ENCODE measurements at regions not wholly inside any gene's neighbourhood (a gene's known extent, or its start where the extent isn't known, plus 50 kb on each side); places are given as distances from the start of the nearest gene placed in this dataset.

- H3K36me3 Mint-ChIP-seq (ENCODE audit: insufficient read depth, unreplicated experiment): no peaks in the 10 kb centered on the region
- peaks cover 25% of the 10 kb centered on the region for H3K27me3 Mint-ChIP-seq (ENCODE audit: unreplicated experiment)
- CTCF ChIA-PET: no interaction called here
- H3K4me1 Mint-ChIP-seq (ENCODE audit: low read depth, unreplicated experiment): no peaks in the 10 kb centered on the region
- no peak for DNase-seq
- H3K9me3 Mint-ChIP-seq (ENCODE audit: low read depth, unreplicated experiment): no peaks in the 10 kb centered on the region
- no peak overlapping the region for H3K27ac Mint-ChIP-seq (ENCODE audit: unreplicated experiment)
- no peak for TF ChIP-seq CTCF (IDR thresholded peaks at IDR 0.05; ENCODE audit: unreplicated experiment)
- no peak overlapping the region for H3K4me3 Mint-ChIP-seq (ENCODE audit: low read depth, unreplicated experiment)
- no TSS peak for BruUV-seq (replicated peaks)
- intact Hi-C loops (cut with micrococcal nuclease; ENCODE audit: unreplicated experiment): no loop called here
Observed at GRCh38 chr2:120472891-120473309, 127.0 kb downstream of the INHBB start.

GRCh38 chr2:120473522-120474271 is 127.8 kb downstream of the INHBB start:
- Mint-ChIP-seq H3K4me3 (ENCODE audit: low read depth, unreplicated experiment) (no peak overlapping the region), H3K4me1 (ENCODE audit: low read depth, unreplicated experiment) (no peaks in the 10 kb centered on the region), H3K36me3 (ENCODE audit: insufficient read depth, unreplicated experiment) (no peaks in the 10 kb centered on the region), H3K27me3 (ENCODE audit: unreplicated experiment) (peaks cover 29% of the 10 kb centered on the region), H3K9me3 (ENCODE audit: low read depth, unreplicated experiment) (no peaks in the 10 kb centered on the region), H3K27ac (ENCODE audit: unreplicated experiment) (no peak overlapping the region)
- no peak for TF ChIP-seq CTCF (IDR thresholded peaks at IDR 0.05; ENCODE audit: unreplicated experiment)
- DNase-seq: no peak
- CTCF ChIA-PET: no interaction called here
- intact Hi-C loops (cut with micrococcal nuclease; ENCODE audit: unreplicated experiment): no loop called here
- no TSS peak for BruUV-seq (replicated peaks)

GRCh38 chr2:120474486-120474885 is 128.6 kb downstream of the INHBB start:
- Mint-ChIP-seq H3K27me3 (ENCODE audit: unreplicated experiment) (peaks cover 29% of the 10 kb centered on the region), H3K36me3 (ENCODE audit: insufficient read depth, unreplicated experiment) (no peaks in the 10 kb centered on the region), H3K27ac (ENCODE audit: unreplicated experiment) (no peak overlapping the region), H3K4me1 (ENCODE audit: low read depth, unreplicated experiment) (no peaks in the 10 kb centered on the region), H3K4me3 (ENCODE audit: low read depth, unreplicated experiment) (no peak overlapping the region), H3K9me3 (ENCODE audit: low read depth, unreplicated experiment) (no peaks in the 10 kb centered on the region)
- TF ChIP-seq CTCF (IDR thresholded peaks at IDR 0.05; ENCODE audit: unreplicated experiment): no peak
- CTCF ChIA-PET: no interaction called here
- intact Hi-C loops (cut with micrococcal nuclease; ENCODE audit: unreplicated experiment): no loop called here
- BruUV-seq (replicated peaks): no TSS peak
- DNase-seq: no peak

- Mint-ChIP-seq H3K9me3 (ENCODE audit: low read depth, unreplicated experiment) (no peaks in the 10 kb centered on the region), H3K27ac (ENCODE audit: unreplicated experiment) (no peak overlapping the region), H3K36me3 (ENCODE audit: insufficient read depth, unreplicated experiment) (no peaks in the 10 kb centered on the region), H3K4me3 (ENCODE audit: low read depth, unreplicated experiment) (no peak overlapping the region), H3K4me1 (ENCODE audit: low read depth, unreplicated experiment) (no peaks in the 10 kb centered on the region), H3K27me3 (ENCODE audit: unreplicated experiment) (peaks cover 35% of the 10 kb centered on the region)
- CTCF ChIA-PET: no interaction called here
- intact Hi-C loops (cut with micrococcal nuclease; ENCODE audit: unreplicated experiment): no loop called here
- no peak for DNase-seq
- TF ChIP-seq CTCF (IDR thresholded peaks at IDR 0.05; ENCODE audit: unreplicated experiment): no peak
- no TSS peak for BruUV-seq (replicated peaks)
Observed at GRCh38 chr2:120476141-120476540, 130.2 kb downstream of the INHBB start.

Measured in Calu3 (cell line).